ENCODE measurements at regions not wholly inside any gene's neighbourhood (a gene's known extent, or its start where the extent isn't known, plus 50 kb on each side); places are given as distances from the start of the nearest gene placed in this dataset.
"Not testable (repeated sequence)": the region's sequence is repeated elsewhere in the genome, so short reads cannot be mapped to it uniquely, and the experiment has no call there.

- DNase-seq, result no peak
These were observed 623.5 kb downstream of the PRR16 start for GRCh38 chr5:121087560-121087959.

DNA sequence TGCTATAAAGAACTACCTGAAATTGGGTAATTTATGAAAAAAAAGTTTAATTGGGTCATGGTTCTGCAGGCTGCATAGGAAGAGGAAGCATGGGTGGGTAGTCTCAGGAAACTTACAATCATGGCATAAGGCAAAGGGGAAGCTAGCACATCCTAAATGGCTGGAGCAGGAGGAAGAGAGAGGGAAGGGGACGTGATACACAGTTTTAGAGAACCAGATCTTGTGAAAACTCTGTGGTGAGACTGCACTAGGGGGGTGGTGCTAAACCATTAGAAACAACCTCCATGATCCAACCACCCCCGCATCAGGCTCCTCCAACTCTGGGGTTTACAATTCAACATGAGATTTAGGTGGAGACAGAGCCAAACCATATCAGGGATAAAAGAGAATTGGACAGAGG, 624.2 kb downstream of the PRR16 start:
- DNase-seq, result no peak

GRCh38 chr5:121090822-121091221, 626.7 kb downstream of the PRR16 start:
- DNase-seq, result no peak

DNA sequence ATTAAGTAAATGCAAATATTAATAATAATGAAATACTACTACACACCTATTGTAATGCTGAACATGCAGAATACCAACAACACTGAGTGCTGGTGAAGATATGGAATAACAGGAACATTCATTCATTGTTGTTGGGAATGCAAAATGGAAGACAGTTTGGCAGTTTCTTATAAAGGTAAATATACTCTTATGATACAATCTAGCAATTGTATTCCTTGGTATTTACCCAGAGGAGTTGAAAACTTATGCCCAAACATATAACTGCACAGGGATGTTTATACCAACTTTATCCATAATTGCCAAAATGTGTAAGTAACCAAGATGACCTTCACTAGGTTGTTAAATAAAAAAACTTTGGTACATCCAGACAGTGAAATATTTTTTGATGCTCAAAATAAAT, 636.8 kb downstream of the PRR16 start:
- no peak for DNase-seq

DNA sequence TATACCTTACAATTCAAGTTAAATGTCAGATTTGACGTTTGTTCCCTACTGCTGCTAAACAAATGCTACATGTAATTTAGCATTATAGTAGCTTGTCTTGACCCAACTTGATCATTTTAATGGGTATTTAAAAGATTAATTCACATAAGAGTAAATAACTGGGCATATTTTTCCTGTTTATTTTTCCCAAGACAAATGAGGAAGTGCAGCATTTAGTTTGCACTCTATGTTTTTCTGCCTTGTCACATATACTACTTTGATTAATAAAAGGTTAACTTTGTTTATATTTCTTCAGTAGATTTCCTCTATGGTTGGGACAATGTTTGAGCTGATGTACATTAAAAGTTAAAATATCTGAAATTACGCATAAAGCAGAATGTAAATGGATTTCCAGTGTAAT, 641.8 kb downstream of the PRR16 start:
- DNase-seq, result no peak

- not testable (repeated sequence) for DNase-seq
These were observed 642.9 kb downstream of the PRR16 start for GRCh38 chr5:121106721-121107690.

GRCh38 chr5:121108725-121109124, 644.6 kb downstream of the PRR16 start:
- no peak for DNase-seq

DNA sequence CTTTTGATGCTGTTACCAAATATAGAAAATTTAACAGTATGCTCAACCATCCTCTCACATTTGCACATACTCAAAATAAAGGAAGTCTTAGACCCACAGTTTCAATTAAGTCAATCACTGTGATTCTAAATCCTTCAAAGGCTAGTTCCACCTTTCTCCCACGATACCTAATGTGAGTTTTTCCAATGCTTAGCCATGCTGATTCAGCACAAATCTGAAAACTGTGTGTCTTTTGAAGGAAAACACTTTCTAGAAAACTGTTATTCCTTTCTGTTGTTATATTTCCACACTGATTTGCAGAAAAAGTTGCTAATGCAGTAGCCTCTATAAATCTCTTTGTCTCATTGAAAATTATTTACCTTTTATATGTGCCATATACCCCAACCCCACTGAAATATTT, 645.7 kb downstream of the PRR16 start:
- no peak for DNase-seq

- no peak for DNase-seq
These were observed 657.7 kb downstream of the PRR16 start for GRCh38 chr5:121121786-121122185.

- DNase-seq, result no peak
These were observed 674.4 kb downstream of the PRR16 start for GRCh38 chr5:121138495-121138907.

GRCh38 chr5:121138952-121139351, 674.9 kb downstream of the PRR16 start:
- no peak for DNase-seq

DNA sequence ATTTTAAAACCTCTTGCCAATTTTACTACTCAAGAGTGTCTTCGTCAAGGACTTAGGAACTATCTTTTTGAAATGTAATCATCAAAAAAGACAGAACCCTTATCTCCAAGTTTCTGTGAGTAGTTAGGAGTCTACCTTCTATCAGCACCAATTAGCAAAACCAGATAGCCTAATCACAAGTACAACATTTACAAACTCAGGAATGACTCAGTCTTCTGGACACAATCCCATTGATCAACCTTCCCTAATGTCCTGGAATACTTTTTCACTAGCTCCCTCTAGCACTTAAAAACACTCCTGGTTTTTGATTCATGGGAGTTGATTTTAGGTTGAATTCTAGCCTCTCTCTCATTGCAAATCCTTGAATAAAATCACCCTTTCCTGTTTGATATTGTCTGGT, 680.7 kb downstream of the PRR16 start:
- no peak for DNase-seq

DNA sequence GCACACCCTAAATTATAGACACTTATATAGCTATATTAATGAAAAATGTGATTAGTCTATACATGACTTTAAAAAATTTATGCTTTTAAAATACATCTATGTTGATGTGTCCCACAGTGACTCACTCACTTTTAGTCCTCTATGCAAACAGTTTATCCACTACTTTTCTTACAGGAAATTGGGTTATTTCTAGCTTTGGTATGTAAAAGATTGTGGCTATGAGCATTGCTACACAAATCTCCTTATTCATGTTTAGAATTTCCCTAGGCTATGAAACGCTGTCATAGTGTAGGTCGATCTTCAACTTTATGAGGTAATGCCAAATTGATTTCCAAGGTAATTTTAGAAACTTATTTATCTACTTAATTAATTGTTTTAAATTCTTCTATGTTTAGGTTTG, 687.4 kb downstream of the PRR16 start:
- no peak for DNase-seq

- DNase-seq, result no peak
These were observed 688.3 kb downstream of the PRR16 start for GRCh38 chr5:121152411-121152810.

DNA sequence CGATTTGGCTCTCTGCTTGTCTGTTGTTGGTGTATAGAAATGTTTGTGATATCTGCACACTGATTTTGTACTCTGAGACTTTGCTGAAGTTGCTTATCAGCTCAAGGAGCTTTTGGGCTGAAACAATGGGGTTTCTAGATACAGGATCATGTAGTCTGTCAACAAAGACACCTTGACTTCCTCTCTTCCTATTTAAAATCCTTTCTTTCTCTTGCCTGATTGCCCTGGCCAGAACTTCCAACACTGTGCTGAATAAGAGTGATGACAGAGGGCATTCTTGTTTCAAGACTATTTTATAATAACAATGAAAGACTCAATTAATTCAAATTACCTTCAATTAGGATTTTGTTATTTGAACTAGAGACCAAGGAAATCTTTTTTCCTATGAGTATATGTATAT, 692.5 kb downstream of the PRR16 start:
- DNase-seq, result no peak

GRCh38 chr5:121158451-121158850, 693.2 kb upstream of the FTMT start:
- DNase-seq, result no peak

DNA sequence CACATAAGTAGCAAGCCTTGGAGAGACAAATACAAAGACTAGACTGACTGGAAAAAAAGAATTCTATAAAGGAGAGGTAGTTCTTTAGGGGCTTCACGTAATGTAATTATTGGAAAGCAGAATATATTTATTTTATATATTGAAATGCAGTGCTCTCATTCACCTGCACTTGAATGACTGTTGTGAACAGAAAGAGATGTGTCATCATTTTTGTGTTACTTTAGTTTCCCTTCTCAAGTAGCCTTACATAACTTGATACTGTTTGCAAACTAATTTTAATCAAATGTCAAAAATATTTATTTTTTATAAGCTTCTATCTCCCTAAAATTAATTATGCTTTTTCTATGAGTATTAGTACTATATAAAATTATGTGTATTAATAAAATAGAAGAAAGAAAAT, 691.1 kb upstream of the FTMT start:
- no peak for DNase-seq

DNA sequence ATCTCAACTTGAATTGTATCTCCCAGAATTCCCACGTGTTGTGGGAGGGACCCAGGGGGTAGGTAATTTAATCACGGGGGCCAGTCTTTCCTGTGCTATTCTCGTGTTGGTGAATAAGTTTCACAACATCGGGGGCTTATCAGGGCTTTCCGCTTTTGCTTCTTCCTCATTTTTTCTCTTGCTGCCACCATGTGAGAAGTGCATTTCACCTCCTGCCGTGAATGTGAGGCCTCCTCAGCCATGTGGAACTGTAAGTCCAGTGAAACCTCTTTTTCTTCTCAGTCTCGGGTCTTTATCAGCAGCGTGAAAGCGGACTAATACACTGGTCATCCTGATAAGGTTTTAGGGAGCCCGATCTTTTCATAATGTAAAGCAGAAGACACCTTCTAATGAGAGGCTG, 687.0 kb upstream of the FTMT start:
- DNase-seq, result no peak

DNA sequence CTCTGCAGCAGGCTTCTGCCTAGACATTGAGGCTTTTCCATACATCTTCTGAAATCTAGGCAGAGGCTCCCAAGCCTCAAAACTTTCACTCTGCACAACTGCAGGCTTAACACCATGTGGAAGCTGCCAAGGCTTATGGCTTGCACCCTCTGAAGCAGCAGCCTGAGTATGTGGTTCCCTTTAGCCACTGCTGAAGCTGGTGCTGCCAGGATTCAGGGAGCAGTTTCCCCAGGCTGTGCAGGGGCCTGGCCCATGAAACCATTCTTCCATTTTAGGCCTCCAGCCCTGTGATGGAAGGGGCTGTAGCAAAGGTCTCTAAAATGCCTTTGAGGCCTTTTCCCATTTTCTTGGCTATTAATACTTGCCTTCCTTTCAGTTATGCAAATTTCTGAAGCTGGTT, 680.3 kb upstream of the FTMT start:
- no peak for DNase-seq

DNA sequence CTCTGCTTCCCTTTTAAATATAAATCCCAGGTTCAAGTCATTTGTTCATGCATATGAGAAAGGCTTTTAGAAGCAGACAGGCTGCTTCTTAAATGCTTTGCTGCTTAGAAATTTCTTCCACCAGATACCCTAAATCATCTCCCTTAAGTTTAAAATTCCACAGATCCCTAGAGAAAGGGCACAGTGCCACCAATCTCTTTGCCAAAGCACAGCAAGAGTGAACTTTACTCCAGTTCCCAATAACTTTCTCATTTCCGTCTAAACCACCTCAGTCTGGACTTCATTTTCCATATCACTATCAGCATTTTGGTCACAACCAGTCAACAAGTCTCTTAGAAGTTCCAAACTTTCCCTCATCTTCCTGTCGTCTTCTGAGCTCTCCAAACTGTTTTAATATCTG, 679.8 kb upstream of the FTMT start:
- DNase-seq, result no peak

DNA sequence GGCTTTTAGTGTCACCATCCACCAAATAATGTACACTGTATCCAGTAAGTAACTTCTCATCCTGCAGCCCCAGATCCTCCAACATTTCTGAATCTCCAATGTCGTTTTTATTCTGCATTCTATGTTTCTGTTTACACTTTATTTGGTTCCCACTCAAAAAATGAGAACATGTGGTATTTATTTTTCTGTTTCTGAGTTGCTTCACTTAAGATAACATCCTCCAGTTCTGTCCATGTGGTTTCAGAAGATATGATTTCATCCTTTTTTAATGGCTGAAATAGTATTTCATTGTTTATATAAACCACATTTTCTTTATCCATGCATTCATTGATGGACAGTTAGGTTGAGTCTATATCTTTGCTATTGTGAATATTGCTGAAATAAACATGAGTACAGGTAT, 677.3 kb upstream of the FTMT start:
- no peak for DNase-seq

- DNase-seq, result no peak
These were observed 675.7 kb upstream of the FTMT start for GRCh38 chr5:121175986-121176385.

GRCh38 chr5:121182788-121183490, 668.7 kb upstream of the FTMT start:
- DNase-seq, result no peak

Data from anterior cingulate cortex (tissue), 58 donors.